ENCODE measurements at regions not wholly inside any gene's neighbourhood (a gene's known extent, or its start where the extent isn't known, plus 50 kb on each side); places are given as distances from the start of the nearest gene placed in this dataset.

GRCh38 chr17:77318021-77318420 is 177.3 kb downstream of the SEC14L1 start:
- Histone ChIP-seq H3K4me3 (no peak overlapping the region), H3K36me3 (no peaks in the 10 kb centered on the region), H3K9me3 (no peaks in the 10 kb centered on the region), H3K27me3 (no peaks in the 10 kb centered on the region), H3K27ac (peak overlapping the region; percentile 97), H3K4me1 (peaks cover 81% of the 10 kb centered on the region)
- intact Hi-C loops (cut with DNase I) = no loop called here
- DNase-seq (ENCODE audit: extremely low spot score in 2 of 2) = no peak
- no peak for TF ChIP-seq POLR2A (IDR thresholded peaks at IDR 0.05)
- TF ChIP-seq POLR2AphosphoS5 (IDR thresholded peaks at IDR 0.05; ENCODE audit: insufficient read depth in 1 of 2, low read depth in 1 of 2) = no peak
- no peak for TF ChIP-seq CTCF (IDR thresholded peaks at IDR 0.05)

- no peak for DNase-seq (ENCODE audit: extremely low spot score in 2 of 2)
- intact Hi-C loops (cut with DNase I) = no loop called here
Measured at GRCh38 chr17:77318491-77319210, 177.9 kb downstream of the SEC14L1 start.

GRCh38 chr17:77319211-77320043 is 178.7 kb downstream of the SEC14L1 start:
- DNase-seq (ENCODE audit: extremely low spot score in 2 of 2) = no peak
- intact Hi-C loops (cut with DNase I) = no loop called here
- Histone ChIP-seq H3K27me3 (no peaks in the 10 kb centered on the region), H3K9me3 (no peaks in the 10 kb centered on the region), H3K4me1 (peaks cover 79% of the 10 kb centered on the region), H3K36me3 (no peaks in the 10 kb centered on the region), H3K27ac (peak overlapping the region; percentile 97), H3K4me3 (peak overlapping the region; percentile 55 to 59)
- TF ChIP-seq CTCF (IDR thresholded peaks at IDR 0.05) = no peak
- peak; percentile 87 to 97 for TF ChIP-seq POLR2AphosphoS5 (IDR thresholded peaks at IDR 0.05; ENCODE audit: insufficient read depth in 1 of 2, low read depth in 1 of 2)
- peak in 1 of 2 donors; percentile 81 for TF ChIP-seq POLR2A (IDR thresholded peaks at IDR 0.05)

More at GRCh38 chr17:77318491-77319210, 177.9 kb downstream of the SEC14L1 start:
- H3K36me3 ChIP-seq = no peaks in the 10 kb centered on the region
- H3K4me1 ChIP-seq = peaks cover 79% of the 10 kb centered on the region
- TF ChIP-seq CTCF (IDR thresholded peaks at IDR 0.05) = no peak
- TF ChIP-seq POLR2A (IDR thresholded peaks at IDR 0.05) = no peak
- no peak for TF ChIP-seq POLR2AphosphoS5 (IDR thresholded peaks at IDR 0.05; ENCODE audit: insufficient read depth in 1 of 2, low read depth in 1 of 2)
- peak overlapping the region; percentile 55 to 59 for H3K4me3 ChIP-seq
- no peaks in the 10 kb centered on the region for H3K9me3 ChIP-seq
- peak overlapping the region; percentile 97 for H3K27ac ChIP-seq
- H3K27me3 ChIP-seq = no peaks in the 10 kb centered on the region

- no peak for DNase-seq (ENCODE audit: extremely low spot score in 2 of 2)
- intact Hi-C loops (cut with DNase I) = no loop called here
- peak overlapping the region; percentile 97 for H3K27ac ChIP-seq
- no peaks in the 10 kb centered on the region for H3K36me3 ChIP-seq
- no peaks in the 10 kb centered on the region for H3K27me3 ChIP-seq
- TF ChIP-seq POLR2A (IDR thresholded peaks at IDR 0.05) (peak in 1 of 2 donors; percentile 42), CTCF (IDR thresholded peaks at IDR 0.05) (no peak), POLR2AphosphoS5 (IDR thresholded peaks at IDR 0.05; ENCODE audit: insufficient read depth in 1 of 2, low read depth in 1 of 2) (no peak)
- H3K4me1 ChIP-seq = peaks cover 80% of the 10 kb centered on the region
- peak overlapping the region; percentile 55 to 59 for H3K4me3 ChIP-seq
- no peaks in the 10 kb centered on the region for H3K9me3 ChIP-seq
Measured at GRCh38 chr17:77320044-77320440, 179.3 kb downstream of the SEC14L1 start.

Data from vagina (tissue), 2 donors.